ENCODE measurements at regions not wholly inside any gene's neighbourhood (a gene's known extent, or its start where the extent isn't known, plus 50 kb on each side); places are given as distances from the start of the nearest gene placed in this dataset.

- DNase-seq, result no peak
Measured at GRCh38 chr2:67792191-67792590, 270.6 kb downstream of the C1D start.

DNA sequence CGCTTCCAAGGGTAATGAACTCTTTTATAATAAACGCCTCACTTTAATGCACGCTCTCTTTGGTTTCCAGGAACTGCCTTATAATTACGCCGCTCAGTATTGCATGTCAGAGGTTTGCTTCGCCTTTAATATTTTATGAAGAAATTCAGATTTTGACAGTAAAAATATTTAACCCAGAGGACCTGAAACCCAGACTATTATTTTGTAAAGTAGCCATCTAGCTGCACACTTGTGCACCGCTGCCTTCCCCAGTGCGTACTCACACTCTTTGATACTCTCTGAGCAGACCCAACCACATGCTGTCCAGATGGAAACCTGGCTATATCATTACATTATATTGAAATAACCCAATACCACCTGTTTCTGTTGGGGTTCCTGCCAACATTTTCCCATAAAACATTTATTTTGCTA lies 270.1 kb downstream of the C1D start:
- DNase-seq, result no peak

- DNase-seq, result no peak
Measured at GRCh38 chr2:67797801-67798540, 264.8 kb downstream of the C1D start.

DNA sequence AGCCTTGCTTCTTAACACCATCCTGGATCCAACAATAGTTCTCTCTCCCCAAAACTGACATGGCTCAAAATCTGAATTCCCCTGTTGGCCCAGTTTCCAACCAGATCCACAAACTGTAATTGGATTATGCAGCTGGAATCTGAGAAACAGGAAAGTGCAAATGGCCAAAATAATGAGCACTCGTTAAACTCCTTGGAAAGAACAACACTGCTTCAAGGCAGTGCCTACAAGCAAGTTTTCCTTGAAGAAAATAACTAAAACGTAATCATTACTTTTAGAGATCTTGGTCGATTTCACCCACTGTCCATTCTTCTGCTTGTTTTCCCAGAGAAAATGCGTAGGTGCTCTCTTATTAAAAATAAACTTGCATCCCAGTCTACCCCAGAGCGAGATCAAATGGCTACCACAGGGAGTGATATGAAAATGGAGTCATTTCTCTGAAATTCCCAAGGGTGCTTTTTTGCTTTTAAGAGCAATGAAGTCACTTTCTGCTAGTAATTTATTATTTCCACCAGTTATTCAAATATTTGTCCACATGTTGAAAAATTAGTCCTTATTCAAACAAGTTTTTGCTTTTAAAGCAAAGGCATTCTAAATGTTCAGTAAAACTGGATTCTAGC lies 264.2 kb downstream of the C1D start:
- no peak for DNase-seq

GRCh38 chr2:67799886-67800285 lies 262.9 kb downstream of the C1D start:
- DNase-seq, result no peak

GRCh38 chr2:67802291-67802690 lies 260.5 kb downstream of the C1D start:
- DNase-seq, result no peak

GRCh38 chr2:67802824-67803223 lies 260.0 kb downstream of the C1D start:
- DNase-seq, result no peak

- DNase-seq, result no peak
Measured at GRCh38 chr2:67806816-67807215, 256.0 kb downstream of the C1D start.

DNA sequence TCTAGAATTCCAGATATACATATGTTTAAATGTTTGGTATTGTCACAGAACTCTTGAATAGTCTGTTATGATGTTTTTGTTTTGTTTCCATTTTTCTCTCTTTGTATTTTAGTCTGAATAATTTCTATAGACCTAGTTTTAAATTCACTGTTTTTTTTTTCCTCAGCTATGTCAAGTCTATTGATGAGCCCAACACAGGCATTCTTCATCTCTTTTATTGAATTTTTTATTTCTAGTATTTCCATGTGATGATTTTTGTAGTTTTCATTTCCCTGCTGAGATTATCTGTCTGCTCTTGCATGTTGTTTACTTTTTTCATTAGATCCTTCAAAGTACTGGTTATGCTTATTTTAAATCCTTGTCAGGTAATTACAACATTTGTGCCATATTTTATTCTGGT lies 254.7 kb downstream of the C1D start:
- DNase-seq, result no peak

DNA sequence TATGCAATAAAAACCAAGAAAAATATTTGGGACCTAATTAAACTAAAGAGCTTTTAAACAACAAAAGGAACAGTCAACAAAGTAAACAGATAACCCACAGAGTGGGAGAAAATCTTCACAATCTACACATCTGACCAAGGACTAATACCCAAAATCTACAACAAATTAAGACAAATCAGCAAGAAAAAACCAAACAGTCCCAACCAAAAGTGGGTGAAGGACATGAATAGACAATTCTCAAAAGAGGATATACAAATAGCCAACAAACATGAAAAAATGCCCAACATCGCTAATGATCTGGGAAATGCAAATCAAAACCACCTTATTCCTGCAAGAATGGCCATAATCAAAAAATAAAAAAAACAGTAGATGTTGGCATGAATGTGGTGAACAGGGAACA lies 250.1 kb downstream of the C1D start:
- DNase-seq, result no peak

DNA sequence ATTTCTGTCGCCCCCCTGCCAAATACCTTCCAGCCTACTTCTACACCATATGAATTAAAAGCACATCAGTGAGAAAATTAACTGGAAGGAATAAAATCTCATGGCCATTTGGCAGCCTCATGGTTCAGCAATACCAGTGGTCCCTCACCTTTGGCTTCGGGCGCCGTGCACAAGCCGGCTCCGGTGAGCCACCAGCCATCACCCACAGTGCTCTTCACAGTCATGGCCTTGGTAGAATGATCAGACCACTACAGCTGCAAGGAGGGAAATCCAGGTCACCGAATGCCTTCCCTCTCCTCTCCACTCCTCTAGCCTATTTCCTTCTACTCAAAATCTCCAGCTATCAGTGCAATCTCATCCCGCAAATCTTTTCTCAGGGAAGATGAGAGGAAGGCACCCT lies 239.1 kb downstream of the C1D start:
- no peak for DNase-seq

- no peak for DNase-seq
Measured at GRCh38 chr2:67824186-67824585, 238.6 kb downstream of the C1D start.

DNA sequence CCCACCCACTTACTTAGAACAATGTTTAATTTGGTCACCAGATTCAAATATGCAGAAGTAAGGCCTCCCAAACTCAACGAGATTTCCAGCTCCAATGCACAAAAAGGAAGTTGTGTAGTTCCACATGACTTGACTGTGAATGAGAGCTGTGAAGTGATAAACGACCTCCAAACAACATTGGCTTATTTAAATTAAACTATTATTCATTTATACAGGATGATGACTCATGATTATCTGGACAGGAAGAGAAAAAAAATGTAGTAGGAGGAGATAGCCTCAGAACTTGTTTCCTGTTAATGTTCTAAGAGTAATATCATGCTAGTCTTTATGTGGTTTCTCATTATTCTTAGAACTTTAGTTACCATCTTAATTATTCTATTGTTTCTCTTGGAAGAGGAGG lies 237.3 kb downstream of the C1D start:
- DNase-seq, result no peak

GRCh38 chr2:67828066-67828465 lies 234.7 kb downstream of the C1D start:
- no peak for DNase-seq

DNA sequence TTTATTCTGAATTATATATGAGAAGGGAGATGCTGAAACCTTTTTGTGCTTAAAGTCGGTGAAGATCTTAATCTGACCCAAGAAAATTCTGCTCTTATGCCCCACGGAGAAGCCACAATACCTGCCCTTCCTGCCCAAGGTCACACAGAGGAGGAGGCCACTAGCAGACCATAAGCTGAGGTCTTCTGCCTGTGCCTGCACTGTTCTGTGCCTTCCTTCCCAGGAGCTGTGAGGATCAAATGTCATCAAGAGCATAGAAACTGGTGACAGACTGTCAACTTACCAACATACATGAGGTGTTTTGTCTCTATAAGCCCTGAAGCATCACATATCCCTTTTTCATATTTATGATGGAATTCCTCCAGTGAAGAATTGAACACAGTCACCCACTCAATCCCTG lies 233.3 kb downstream of the C1D start:
- no peak for DNase-seq

DNA sequence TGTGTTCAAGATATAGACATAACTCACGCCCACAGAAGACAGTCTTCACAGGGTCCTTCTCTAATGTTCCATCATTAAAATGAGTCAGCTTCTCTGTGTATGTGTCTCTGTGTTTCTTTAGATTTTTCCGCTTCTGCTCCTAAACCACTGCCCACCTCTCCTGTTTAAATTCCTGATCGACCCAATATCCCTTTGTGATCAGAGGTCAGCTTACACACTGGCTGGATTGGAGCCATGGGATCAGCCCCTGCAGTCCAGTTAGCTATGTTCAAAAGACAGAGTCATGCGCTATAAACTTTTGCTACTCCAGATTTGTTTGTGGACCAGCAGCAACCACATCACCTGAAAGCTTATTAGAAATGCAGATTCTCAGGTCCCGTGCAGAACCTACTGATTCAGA lies 229.2 kb downstream of the C1D start:
- DNase-seq, result no peak

DNA sequence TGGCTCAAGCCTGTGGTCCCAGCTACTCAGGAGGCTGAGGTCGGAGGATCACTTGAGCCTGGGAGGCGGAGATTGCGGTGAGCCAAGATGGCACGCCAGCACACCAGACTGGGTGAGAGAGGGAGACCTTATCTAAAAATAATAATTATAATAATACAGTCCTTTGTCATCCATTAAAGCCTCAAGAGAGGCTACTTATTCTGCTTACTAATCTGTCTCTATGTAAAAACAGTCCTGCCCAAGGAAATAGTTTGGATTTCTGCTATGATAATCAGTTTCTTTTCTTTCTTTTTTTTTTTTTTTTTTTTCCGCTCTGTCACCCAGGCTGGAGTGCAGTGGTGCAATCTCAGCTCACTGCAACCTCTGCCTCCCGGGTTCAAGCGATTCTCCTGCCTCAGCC lies 228.3 kb downstream of the C1D start:
- DNase-seq, result no peak

GRCh38 chr2:67835266-67835665 lies 227.5 kb downstream of the C1D start:
- DNase-seq, result no peak

- no peak for DNase-seq
Measured at GRCh38 chr2:67836866-67837265, 225.9 kb downstream of the C1D start.

GRCh38 chr2:67838205-67838604 lies 224.6 kb downstream of the C1D start:
- no peak for DNase-seq

DNA sequence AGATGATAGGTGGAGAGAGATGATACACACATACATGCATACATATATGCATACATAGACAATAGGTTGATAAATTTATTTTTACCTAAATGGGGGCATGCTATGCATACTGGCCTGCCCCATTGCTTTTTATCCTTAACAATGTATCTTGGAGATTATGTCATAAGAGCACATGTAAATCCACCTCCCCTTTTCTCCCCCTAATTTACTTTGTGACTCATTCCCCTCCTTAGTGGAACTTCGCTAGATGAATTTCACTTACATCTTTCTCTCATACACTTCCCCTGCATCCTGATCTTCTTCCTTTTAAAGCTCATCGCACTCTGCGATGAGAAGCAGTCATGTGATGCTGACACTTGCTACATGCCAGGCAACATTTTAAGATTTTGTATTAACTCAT lies 223.6 kb downstream of the C1D start:
- no peak for DNase-seq

- DNase-seq, result no peak
Measured at GRCh38 chr2:67839668-67840067, 223.1 kb downstream of the C1D start.

- DNase-seq, result peak; percentile 9
Measured at GRCh38 chr2:67840460-67841068, 222.2 kb downstream of the C1D start.

- no peak for DNase-seq
Measured at GRCh38 chr2:67841711-67842110, 221.1 kb downstream of the C1D start.

Measured in CD4-positive, alpha-beta T cell treated with Interleukin-21 for 1 hour (primary cell).